Tibial nerve (tissue), 4 donors: ENCODE measurements at regions not wholly inside any gene's neighbourhood (a gene's known extent, or its start where the extent isn't known, plus 50 kb on each side); places are given as distances from the start of the nearest gene placed in this dataset.
A peak's percentile ranks its signal among the peaks of the same experiment; 100 is the strongest.

Source experiments
- DNase-seq, 2 donors: peaks; one replicate each; pipeline ENCODE4 v3.0.0-alpha.2; 2019; ENCODE audit warnings: low spot score in 2 of 2
- H3K27ac ChIP-seq, 4 donors: fragments of 200-600 bp; sonication (generic) in 3 of 4; one replicate each; pipeline ENCODE4 v1.5.1; 2017 to 2019; ENCODE audit warnings: mild to moderate bottlenecking in 1 of 4
- H3K27me3 ChIP-seq, 2 donors: fragments of 200-600 bp; sonication (generic) in 1 of 2; one replicate each; pipeline versions ENCODE4 v1.5.1 to v1.6.0; 2017 to 2019
- H3K36me3 ChIP-seq, 3 donors: fragments of 200-600 bp; sonication (generic); one replicate each; pipeline ENCODE4 v1.5.1; 2018 to 2019
- H3K4me1 ChIP-seq, 4 donors: fragments of 200-600 bp; sonication (generic) in 3 of 4; one replicate each; pipeline ENCODE4 v1.5.1; 2017 to 2019
- H3K4me3 ChIP-seq, 4 donors: fragments of 200-600 bp; sonication (generic) in 3 of 4; one replicate each; pipeline ENCODE4 v1.5.1; 2017 to 2019; ENCODE audit warnings: mild to moderate bottlenecking in 1 of 4, moderate library complexity in 1 of 4
- H3K9me3 ChIP-seq, 4 donors: fragments of 200-600 bp; sonication (generic) in 3 of 4; one replicate each; pipeline ENCODE4 v1.5.1; 2017 to 2019
- EP300 ChIP-seq, 2 donors: sonication (generic); formaldehyde crosslinking; IDR thresholded peaks; one replicate each; pipeline ENCODE4 v1.6.1; 2017; ENCODE audit warnings: antibody characterized with exemption in 2 of 2, mild to moderate bottlenecking in 1 of 2
- POLR2A ChIP-seq, 2 donors: fragments of 450-650 bp; IDR thresholded peaks; one replicate each; pipeline ENCODE4 v1.6.1; 2017; ENCODE audit warnings: antibody characterized with exemption in 2 of 2, mild to moderate bottlenecking in 2 of 2, moderate library complexity in 2 of 2
- WGBS, 2 donors: methylation state at CpG; one replicate each; pipeline ENCODE4 v1.1.5; 2018; 5-methylcytosine and 5-hydroxymethylcytosine counted together
- TF ChIP-seq, protein P1 (sequence below), 5 experiments: fragments of 200-600 bp in 3 of 5; fragments of 450-650 bp in 2 of 5; sonication (generic) in 3 of 5; IDR thresholded peaks; one replicate each; pipeline ENCODE4 v1.5.1; 2016 to 2019; ENCODE audit warnings: antibody characterized with exemption in 5 of 5, mild to moderate bottlenecking in 3 of 5, moderate library complexity in 2 of 5

GRCh38 chr2:16104949-16105668 is 164.8 kb downstream of the MYCN start:
- H3K27me3 ChIP-seq = no peaks in the 10 kb centered on the region
- WGBS, 2 donors = 40% methylated on average over 11 of the region's 11 CpGs
- TF ChIP-seq EP300 (IDR thresholded peaks at IDR 0.05) (no peak), POLR2A (IDR thresholded peaks at IDR 0.05) (no peak)
- TF ChIP-seq, protein P1, sequence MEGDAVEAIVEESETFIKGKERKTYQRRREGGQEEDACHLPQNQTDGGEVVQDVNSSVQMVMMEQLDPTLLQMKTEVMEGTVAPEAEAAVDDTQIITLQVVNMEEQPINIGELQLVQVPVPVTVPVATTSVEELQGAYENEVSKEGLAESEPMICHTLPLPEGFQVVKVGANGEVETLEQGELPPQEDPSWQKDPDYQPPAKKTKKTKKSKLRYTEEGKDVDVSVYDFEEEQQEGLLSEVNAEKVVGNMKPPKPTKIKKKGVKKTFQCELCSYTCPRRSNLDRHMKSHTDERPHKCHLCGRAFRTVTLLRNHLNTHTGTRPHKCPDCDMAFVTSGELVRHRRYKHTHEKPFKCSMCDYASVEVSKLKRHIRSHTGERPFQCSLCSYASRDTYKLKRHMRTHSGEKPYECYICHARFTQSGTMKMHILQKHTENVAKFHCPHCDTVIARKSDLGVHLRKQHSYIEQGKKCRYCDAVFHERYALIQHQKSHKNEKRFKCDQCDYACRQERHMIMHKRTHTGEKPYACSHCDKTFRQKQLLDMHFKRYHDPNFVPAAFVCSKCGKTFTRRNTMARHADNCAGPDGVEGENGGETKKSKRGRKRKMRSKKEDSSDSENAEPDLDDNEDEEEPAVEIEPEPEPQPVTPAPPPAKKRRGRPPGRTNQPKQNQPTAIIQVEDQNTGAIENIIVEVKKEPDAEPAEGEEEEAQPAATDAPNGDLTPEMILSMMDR (IDR thresholded peaks at IDR 0.05) = no peak
- H3K36me3 ChIP-seq = no peaks in the 10 kb centered on the region
- H3K4me3 ChIP-seq = no peak overlapping the region
- no peaks in the 10 kb centered on the region for H3K9me3 ChIP-seq
- H3K4me1 ChIP-seq = peaks cover 0 to 14% (median 0%) of the 10 kb centered on the region in 4 donors
- DNase-seq = no peak
- no peak overlapping the region for H3K27ac ChIP-seq

GRCh38 chr2:16104315-16104948 is 164.1 kb downstream of the MYCN start:
- Histone ChIP-seq H3K9me3 (no peaks in the 10 kb centered on the region), H3K4me3 (no peak overlapping the region), H3K27me3 (no peaks in the 10 kb centered on the region), H3K27ac (no peak overlapping the region), H3K36me3 (no peaks in the 10 kb centered on the region), H3K4me1 (peaks cover 0 to 14% (median 0%) of the 10 kb centered on the region in 4 donors)
- no peak for DNase-seq
- TF ChIP-seq POLR2A (IDR thresholded peaks at IDR 0.05) (no peak), EP300 (IDR thresholded peaks at IDR 0.05) (no peak)
- TF ChIP-seq, protein P1 (IDR thresholded peaks at IDR 0.05) = no peak
- 73 to 77% methylated on average over 6 of the region's 6 CpGs for WGBS, 2 donors

- H3K4me3 ChIP-seq = no peak overlapping the region
- no peaks in the 10 kb centered on the region for H3K36me3 ChIP-seq
- H3K27ac ChIP-seq = no peak overlapping the region
- no peak for DNase-seq
- TF ChIP-seq EP300 (IDR thresholded peaks at IDR 0.05) (no peak), POLR2A (IDR thresholded peaks at IDR 0.05) (no peak)
- TF ChIP-seq, protein P1 (IDR thresholded peaks at IDR 0.05) = no peak
- H3K4me1 ChIP-seq = peaks cover 0 to 14% (median 0%) of the 10 kb centered on the region in 4 donors
- H3K27me3 ChIP-seq = no peaks in the 10 kb centered on the region
- 90 to 92% methylated on average over 12 of the region's 12 CpGs for WGBS, 2 donors
- no peaks in the 10 kb centered on the region for H3K9me3 ChIP-seq
These were observed 163.4 kb downstream of the MYCN start for GRCh38 chr2:16103614-16104314.

DNA sequence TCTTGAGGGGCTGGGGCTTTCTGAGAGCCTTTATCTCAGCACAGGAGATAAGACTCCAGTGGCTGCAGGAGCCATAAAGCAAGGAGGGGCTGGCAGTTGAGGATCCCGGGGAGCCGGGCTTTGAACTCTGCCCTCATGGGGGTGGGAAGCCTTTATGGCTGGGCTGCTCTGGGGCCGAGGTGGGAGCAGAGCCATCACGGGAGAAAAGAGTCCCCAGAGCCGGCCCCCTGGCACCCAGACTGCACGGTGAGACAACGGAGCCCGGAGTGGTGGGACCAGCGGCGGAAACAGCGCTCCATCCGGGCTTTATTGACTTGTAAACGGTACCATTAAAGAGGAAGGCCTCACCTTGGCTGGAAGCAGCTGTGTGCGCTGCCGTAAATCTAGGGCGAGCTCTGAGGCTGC is 162.6 kb downstream of the MYCN start:
- Histone ChIP-seq H3K4me3 (no peak overlapping the region), H3K36me3 (no peaks in the 10 kb centered on the region), H3K27me3 (no peaks in the 10 kb centered on the region), H3K9me3 (no peaks in the 10 kb centered on the region), H3K4me1 (peaks cover 0 to 14% (median 0%) of the 10 kb centered on the region in 4 donors), H3K27ac (peak overlapping the region in 1 of 4 donors; percentile 19)
- no peak for DNase-seq
- TF ChIP-seq EP300 (IDR thresholded peaks at IDR 0.05) (no peak), POLR2A (IDR thresholded peaks at IDR 0.05) (no peak)
- TF ChIP-seq, protein P1 (IDR thresholded peaks at IDR 0.05) = no peak
- WGBS, 2 donors = 33 to 60% methylated on average over 15 to 16 of the region's 16 CpGs
